ENCODE measurements at regions not wholly inside any gene's neighbourhood (a gene's known extent, or its start where the extent isn't known, plus 50 kb on each side); places are given as distances from the start of the nearest gene placed in this dataset.

- TF ChIP-seq CTCF (IDR thresholded peaks at IDR 0.05) (no peak), POLR2AphosphoS5 (IDR thresholded peaks at IDR 0.05; ENCODE audit: insufficient read depth in 1 of 2, low read depth in 1 of 2) (no peak), POLR2A (IDR thresholded peaks at IDR 0.05) (no peak)
These were observed 105.5 kb upstream of the PRB2 start for GRCh38 chr12:11500861-11501230.

Measured in vagina (tissue), 2 donors.